GM21723 (cell line): ENCODE measurements at regions not wholly inside any gene's neighbourhood (a gene's known extent, or its start where the extent isn't known, plus 50 kb on each side); places are given as distances from the start of the nearest gene placed in this dataset.
"Not testable (repeated sequence)": the region's sequence is repeated elsewhere in the genome, so short reads cannot be mapped to it uniquely, and the experiment has no call there.

Experiments used
- ATAC-seq: cut with Tn5 transposase; IDR thresholded peaks from one replicate; pipeline ENCODE4 v1.9.1; 2021; ENCODE audit warnings: mild to moderate bottlenecking, moderate library complexity; ENCODE audit not compliant: unreplicated experiment

DNA sequence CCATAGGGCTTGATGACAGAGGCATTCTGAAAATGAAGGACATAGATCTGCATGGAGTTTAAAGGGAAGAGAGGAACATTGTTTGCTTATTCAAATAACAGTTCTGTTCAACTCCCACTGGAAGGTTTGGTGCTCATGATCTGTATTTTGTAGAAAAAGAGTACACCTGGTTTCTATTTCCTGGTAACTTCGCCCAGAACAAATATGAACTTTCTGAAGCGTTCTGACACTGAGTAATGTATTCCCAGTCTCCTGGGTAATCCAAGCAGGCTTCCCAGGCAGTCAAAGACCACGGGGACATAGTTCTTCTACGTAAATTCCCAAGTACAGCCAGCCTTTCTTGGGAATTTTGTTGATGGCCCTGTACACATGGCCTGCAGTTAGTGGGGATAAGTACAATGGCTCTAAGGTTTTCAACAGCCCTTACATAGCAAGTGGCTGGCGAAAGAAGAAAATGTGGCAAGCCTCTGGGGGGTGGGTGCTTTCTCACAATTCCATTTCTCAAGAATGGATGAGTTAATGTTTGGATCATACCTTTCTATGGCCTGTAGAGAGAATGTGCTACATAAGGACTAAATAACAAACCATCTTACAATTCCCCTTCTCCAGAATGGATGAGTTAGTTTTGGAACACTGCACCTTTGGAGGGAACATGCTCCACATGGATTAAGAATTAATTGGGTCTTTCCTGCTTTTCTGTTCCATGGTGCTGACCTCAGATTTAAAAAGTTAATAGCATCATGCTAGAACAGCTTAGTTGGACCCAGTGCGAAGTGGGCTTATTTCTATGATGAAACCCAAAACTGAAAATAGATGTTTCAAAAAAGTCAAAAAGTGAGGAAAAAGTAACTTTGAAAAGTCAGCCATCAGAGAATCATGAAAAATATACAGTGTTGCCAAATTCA lies 52.7 kb downstream of the COL6A6 start:
- no peak for ATAC-seq

- ATAC-seq = no peak
Measured at GRCh38 chr3:130572769-130573168, 55.8 kb downstream of the COL6A6 start.

DNA sequence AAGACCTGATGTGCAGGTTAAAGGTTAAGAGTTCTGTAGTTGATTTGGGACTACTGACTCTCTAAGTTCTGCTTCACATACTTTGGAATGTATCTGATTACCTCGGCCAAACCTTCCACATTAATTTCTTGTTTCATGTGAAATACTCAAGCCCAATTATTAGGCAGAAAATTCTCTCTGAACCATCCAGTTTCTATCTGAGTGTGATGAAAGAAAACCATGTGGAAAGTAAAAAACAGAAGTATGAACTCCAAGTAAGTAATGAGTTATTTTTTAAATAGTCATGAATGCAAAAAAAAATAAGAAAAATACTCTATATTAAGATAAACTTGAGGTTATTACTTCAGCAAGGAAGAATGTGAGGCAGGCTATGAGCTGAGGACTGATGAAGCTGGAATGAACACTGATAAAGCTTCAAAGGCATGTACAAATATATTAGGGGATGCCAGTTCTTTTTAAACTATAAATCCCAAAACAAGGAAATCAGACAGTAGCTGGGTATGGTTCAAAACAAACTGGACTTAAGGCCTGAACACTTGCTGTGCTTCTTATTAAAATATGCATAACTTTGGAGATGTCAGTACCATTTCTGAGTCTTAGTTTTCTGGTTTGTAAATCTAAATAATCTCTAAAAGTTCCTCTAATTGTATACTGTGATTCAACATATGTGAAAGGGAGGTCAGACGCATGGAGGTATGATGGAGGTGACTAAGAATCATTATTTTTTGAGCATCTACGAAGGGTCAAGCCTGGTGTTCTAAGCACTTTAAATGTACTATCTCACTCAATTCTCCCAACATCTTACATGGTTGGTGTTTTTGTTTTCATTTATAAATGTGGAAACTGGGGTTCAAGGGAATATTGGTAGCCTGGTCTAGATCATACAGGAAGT lies 59.6 kb downstream of the COL6A6 start:
- ATAC-seq = no peak

- peak; percentile 81 for ATAC-seq
Measured at GRCh38 chr3:130582457-130583153, 65.6 kb downstream of the COL6A6 start.

DNA sequence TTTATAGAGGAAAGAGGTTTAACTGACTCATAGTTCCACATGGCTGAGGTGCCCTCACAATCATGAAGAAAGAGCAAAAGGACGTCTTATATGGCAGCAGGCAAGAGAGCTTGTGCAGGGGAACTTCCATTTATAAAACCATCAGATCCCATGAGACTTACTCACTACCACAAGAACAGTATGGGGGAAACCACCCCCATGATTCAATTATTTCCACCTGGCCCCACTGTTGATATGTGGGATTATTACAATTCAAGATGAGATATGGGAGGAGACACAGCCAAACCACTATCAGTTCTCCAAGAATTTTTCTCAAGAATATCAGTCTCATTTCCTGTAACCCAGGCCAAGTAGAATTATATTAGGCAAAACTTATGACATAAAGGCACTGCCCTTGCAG lies 77.8 kb downstream of the COL6A6 start:
- ATAC-seq = not testable (repeated sequence)

- ATAC-seq = no peak
Measured at GRCh38 chr3:130596484-130596883, 79.5 kb downstream of the COL6A6 start.

DNA sequence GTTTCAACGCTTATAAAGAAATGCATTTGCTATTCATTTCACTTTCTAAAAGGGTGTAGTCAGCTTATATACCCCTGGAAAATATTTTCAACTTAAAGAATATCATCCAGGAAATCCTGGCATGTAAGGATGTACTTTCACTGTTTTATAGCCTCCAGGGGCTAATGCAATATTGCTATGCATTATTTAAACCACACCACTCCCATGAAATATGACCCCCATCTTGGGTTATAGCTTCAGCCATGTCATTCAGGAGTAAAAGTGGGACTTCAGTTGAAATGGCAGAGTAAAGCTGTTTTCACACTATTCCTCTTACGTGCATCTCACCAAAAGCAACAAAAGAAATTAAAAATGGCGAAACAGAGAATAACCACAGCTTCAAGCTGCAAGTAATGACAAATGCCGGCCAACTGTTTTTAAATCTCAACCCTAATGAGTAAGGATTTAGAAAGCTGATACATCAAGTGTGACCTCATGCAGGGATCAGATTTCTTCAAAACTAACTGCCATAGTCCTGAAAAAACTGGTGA lies 84.5 kb downstream of the COL6A6 start:
- ATAC-seq = no peak

- no peak for ATAC-seq
Measured at GRCh38 chr3:130604806-130605205, 87.8 kb downstream of the COL6A6 start.

- no peak for ATAC-seq
Measured at GRCh38 chr3:130606336-130606735, 89.4 kb downstream of the COL6A6 start.

GRCh38 chr3:130607553-130608154 lies 90.7 kb downstream of the COL6A6 start:
- ATAC-seq = no peak

DNA sequence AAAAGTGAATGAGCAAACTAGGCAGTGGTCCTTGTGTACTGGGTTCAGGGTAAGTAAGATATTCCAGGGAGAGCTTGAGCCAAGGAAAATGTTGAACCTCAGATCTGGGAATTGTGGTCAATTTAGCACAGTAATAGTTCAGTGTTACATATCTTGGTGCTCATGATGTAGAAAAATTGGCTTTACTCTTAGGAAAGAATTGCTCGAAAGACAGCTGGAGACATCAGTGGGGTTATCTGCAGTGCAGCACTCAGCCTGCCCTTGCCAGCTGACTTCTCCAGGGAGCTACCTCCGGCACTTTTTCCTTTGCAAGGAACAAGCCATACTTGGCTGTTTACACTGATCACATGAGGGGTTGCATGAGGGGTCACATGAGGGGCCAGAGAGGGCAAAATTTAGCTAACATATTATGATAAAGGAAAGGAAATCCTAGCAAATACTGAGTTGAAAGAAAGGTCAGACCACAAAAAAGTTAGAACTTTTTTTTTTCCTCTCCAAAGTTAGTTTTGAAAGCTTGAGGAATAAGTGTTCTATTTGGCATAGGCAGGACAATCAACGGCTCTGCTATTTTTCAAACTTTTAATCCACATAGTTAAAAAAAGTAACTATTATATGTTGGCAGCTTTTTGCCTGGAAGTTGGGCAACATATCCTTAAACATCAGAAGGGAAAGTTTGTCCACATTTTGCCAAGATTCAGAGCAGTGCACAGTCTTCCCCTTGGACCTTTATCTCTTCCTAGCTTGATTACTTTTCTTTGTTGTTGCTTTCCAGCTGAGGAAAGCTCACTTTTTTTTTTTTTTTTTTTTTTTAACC lies 92.4 kb downstream of the COL6A6 start:
- ATAC-seq = no peak

GRCh38 chr3:130619196-130619595 lies 102.2 kb downstream of the COL6A6 start:
- ATAC-seq = no peak

DNA sequence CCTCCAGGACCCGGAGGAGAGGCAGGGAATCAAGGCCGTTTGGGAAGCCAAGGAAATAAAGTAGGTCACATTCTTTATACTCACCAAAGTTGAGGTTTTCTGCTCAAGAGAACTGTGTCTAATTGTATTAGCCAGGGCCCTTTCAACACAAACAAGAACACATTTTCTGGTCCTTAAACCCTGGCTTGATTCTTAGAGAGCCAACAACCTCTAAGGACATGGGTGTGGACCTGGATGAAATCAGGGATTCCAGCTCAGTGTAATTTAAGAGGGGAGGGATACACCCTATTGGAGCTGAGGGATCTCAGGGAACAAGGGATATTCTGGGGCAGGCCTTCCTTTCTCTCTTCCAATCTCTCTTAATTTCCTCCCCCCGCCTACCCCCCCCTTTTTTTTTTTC lies 104.8 kb downstream of the COL6A6 start:
- no peak for ATAC-seq

- no peak for ATAC-seq
Measured at GRCh38 chr3:130626049-130626448, 109.1 kb downstream of the COL6A6 start.

DNA sequence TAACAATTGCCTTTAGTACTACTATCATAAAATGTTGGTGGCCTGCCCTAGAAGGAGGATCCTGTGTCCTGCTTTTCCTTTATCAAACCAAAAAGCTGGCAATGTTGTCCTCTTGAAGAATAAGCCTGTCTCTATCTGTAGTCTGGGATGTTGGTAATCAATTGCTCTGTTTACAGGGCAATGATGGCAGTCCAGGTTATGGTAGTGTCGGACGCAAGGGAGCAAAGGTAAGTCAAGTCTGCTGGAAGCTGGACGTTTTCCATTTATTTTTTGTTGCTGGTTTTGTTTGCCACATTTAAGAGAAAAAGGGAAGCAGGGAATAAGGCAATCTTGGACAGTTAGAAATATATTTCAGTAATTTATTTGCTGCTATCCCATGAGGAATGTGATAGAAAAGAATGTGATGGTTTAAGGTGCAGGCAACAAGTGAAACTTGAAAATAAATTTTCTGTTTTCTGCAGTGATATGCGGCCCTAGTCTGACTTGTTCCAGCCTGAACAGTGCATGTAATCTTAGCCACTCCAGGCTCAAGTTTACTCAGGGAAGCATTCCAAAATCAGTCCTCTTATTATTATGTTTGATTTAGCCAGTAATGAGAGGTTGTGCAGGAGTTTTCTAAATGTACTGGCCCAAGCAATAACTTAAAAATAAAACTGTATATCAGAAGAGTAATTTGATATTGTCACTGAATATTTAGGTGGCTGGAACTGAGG lies 110.3 kb downstream of the COL6A6 start:
- ATAC-seq = no peak

- no peak for ATAC-seq
Measured at GRCh38 chr3:130627882-130628281, 110.9 kb downstream of the COL6A6 start.
